K562 (cell line): ENCODE measurements at regions not wholly inside any gene's neighbourhood (a gene's known extent, or its start where the extent isn't known, plus 50 kb on each side); places are given as distances from the start of the nearest gene placed in this dataset.

Experiments used
- MIER1 ChIP-seq: fragments of 450-650 bp; IDR thresholded peaks from 2 replicates; pipeline ENCODE4 v1.6.1; 2016; ENCODE audit warnings: antibody characterized with exemption, mild to moderate bottlenecking, low read depth
- NCOA4 ChIP-seq: fragments of 450-650 bp; IDR thresholded peaks from 2 replicates; pipeline ENCODE4 v1.6.1; 2018; ENCODE audit warnings: mild to moderate bottlenecking; ENCODE audit not compliant: partially characterized antibody
- NR2C2 ChIP-seq, 2 experiments: fragments of 200-800 bp in 1 of 2; sonication (Bioruptor generic) in 1 of 2; sonication (generic) in 1 of 2; formaldehyde crosslinking in 1 of 2; IDR thresholded peaks; 2 replicates each; pipeline versions ENCODE4 v1.6.1 to v1.8.0; 2016 to 2022; ENCODE audit warnings: mild to moderate bottlenecking in 1 of 2, missing compliant biosample characterization in 1 of 2, missing genetic modification characterization in 1 of 2, missing genetic modification reagents in 1 of 2
- SIX5 ChIP-seq, 2 experiments: IDR thresholded peaks; 2 replicates each; pipeline ENCODE4 v1.6.1; 2011; ENCODE audit warnings: low read length in 2 of 2, borderline replicate concordance in 1 of 2, low read depth in 1 of 2, mild to moderate bottlenecking in 1 of 2, moderate library complexity in 1 of 2; ENCODE audit not compliant: insufficient read depth in 1 of 2
- THAP7 ChIP-seq: fragments of 250-450 bp; sonication (Bioruptor Pico); IDR thresholded peaks from 2 replicates; pipeline ENCODE4 v1.5.0; 2021
- TOE1 ChIP-seq, 2 experiments: fragments of 450-650 bp in 1 of 2; sonication (generic) in 1 of 2; formaldehyde crosslinking in 1 of 2; IDR thresholded peaks; 2 replicates each; pipeline versions ENCODE4 v1.7.1 to v1.8.0; 2016 to 2022; ENCODE audit warnings: borderline replicate concordance in 2 of 2, mild to moderate bottlenecking in 2 of 2, antibody characterized with exemption in 1 of 2, inconsistent platforms in 1 of 2, low read depth in 1 of 2, missing genetic modification reagents in 1 of 2, moderate library complexity in 1 of 2
- ZKSCAN3 ChIP-seq: fragments of 250-450 bp; sonication (Bioruptor Pico); IDR thresholded peaks from 2 replicates; pipeline ENCODE4 v1.4.0; 2020
- ZNF263 ChIP-seq: sonication (generic); formaldehyde crosslinking; IDR thresholded peaks from 2 replicates; pipeline ENCODE4 v1.8.0; 2022; ENCODE audit warnings: mild to moderate bottlenecking, missing genetic modification reagents, borderline replicate concordance
- ZNF76 ChIP-seq: fragments of 250-450 bp; sonication (Bioruptor Pico); IDR thresholded peaks from 2 replicates; pipeline ENCODE4 v1.4.0; 2020; ENCODE audit warnings: mild to moderate bottlenecking, moderate library complexity, borderline replicate concordance
- TF ChIP-seq, protein P1 (sequence below), 2 experiments: IDR thresholded peaks; 2 replicates each; pipeline ENCODE4 v1.6.1; 2011; ENCODE audit warnings: borderline replicate concordance in 1 of 2, control low read depth in 1 of 2, low read depth in 1 of 2, low read length in 1 of 2, mild to moderate bottlenecking in 1 of 2, mixed read lengths in 1 of 2, moderate library complexity in 1 of 2; ENCODE audit not compliant: insufficient read depth in 1 of 2, insufficient read length in 1 of 2, poor library complexity in 1 of 2, severe bottlenecking in 1 of 2; ENCODE audit errors: extremely low read depth in 1 of 2
- TF ChIP-seq, protein P2 (sequence below): fragments of 450-650 bp; IDR thresholded peaks from 2 replicates; pipeline ENCODE4 v1.6.1; 2016; ENCODE audit warnings: mild to moderate bottlenecking

DNA sequence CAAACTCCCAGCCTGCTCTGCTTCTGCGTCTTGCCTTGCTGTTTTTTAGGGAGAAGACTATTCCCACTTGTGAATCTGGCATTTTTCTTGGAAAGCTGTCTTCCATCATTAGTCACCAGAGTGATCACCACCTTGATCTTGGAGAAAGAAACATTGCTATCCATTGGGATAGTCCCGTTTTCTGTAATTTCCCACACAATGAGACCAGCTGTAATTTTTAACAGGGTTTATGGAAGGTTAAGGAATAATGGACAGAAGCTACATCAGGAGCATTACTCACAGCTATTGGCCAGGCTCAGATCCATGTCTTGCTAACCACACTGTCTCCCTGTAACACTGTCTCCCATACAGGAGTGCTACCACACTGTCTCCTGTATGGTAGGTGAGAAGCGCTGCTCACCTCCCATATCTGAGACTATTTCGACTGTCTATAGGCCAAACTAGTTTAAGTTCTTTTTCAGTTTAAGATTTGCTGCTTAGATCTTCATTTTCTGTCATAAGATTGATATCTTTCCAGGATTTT is 523.0 kb downstream of the SPRY1 start (continued):
- TF ChIP-seq, protein P1, sequence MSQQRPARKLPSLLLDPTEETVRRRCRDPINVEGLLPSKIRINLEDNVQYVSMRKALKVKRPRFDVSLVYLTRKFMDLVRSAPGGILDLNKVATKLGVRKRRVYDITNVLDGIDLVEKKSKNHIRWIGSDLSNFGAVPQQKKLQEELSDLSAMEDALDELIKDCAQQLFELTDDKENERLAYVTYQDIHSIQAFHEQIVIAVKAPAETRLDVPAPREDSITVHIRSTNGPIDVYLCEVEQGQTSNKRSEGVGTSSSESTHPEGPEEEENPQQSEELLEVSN (IDR thresholded peaks at IDR 0.05; ENCODE audit: borderline replicate concordance in 1 of 2, extremely low read depth in 1 of 2, insufficient read depth in 1 of 2, insufficient read length in 1 of 2, low read depth in 1 of 2, low read length in 1 of 2, poor library complexity in 1 of 2, severe bottlenecking in 1 of 2): no peak
- TF ChIP-seq NCOA4 (no peak), TOE1 (IDR thresholded peaks at IDR 0.05; ENCODE audit: borderline replicate concordance) (no peak), TOE1 (CRISPR knock-in tag; IDR thresholded peaks at IDR 0.05; ENCODE audit: borderline replicate concordance, low read depth) (no peak), THAP7 (CRISPR knock-in tag) (no peak), SIX5 (IDR thresholded peaks at IDR 0.05; ENCODE audit: borderline replicate concordance in 1 of 2, insufficient read depth in 1 of 2, low read depth in 1 of 2, low read length in 2 of 2) (no peak), MIER1 (no peak), ZKSCAN3 (no peak), ZNF263 (no peak), ZNF76 (CRISPR knock-in tag) (no peak), NR2C2 (CRISPR knock-in tag; IDR thresholded peaks at IDR 0.05) (no peak), NR2C2 (tag; IDR thresholded peaks at IDR 0.05) (no peak)
- TF ChIP-seq, protein P2, sequence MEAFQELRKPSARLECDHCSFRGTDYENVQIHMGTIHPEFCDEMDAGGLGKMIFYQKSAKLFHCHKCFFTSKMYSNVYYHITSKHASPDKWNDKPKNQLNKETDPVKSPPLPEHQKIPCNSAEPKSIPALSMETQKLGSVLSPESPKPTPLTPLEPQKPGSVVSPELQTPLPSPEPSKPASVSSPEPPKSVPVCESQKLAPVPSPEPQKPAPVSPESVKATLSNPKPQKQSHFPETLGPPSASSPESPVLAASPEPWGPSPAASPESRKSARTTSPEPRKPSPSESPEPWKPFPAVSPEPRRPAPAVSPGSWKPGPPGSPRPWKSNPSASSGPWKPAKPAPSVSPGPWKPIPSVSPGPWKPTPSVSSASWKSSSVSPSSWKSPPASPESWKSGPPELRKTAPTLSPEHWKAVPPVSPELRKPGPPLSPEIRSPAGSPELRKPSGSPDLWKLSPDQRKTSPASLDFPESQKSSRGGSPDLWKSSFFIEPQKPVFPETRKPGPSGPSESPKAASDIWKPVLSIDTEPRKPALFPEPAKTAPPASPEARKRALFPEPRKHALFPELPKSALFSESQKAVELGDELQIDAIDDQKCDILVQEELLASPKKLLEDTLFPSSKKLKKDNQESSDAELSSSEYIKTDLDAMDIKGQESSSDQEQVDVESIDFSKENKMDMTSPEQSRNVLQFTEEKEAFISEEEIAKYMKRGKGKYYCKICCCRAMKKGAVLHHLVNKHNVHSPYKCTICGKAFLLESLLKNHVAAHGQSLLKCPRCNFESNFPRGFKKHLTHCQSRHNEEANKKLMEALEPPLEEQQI: no peak
